ENCODE measurements at regions not wholly inside any gene's neighbourhood (a gene's known extent, or its start where the extent isn't known, plus 50 kb on each side); places are given as distances from the start of the nearest gene placed in this dataset.

DNA sequence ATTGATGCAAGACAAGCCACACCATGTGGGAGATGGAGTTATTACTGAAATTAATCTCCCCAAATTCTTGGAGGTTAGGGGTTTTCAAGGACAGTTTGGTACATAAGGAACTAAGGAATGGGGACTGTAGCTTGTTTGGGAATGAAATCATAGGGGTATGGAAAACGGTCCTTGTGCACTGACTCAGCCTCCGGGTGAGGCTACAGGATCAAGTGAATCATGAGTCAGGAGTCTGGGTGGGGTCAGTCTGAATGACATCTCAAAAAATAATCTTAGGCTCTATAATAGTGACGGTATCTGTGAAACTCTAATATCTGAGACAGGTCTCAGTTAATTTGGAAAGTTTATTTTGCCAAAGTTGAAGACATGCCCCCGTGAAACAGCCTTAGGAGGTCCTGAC, 128.5 kb upstream of the CYSLTR1 start:
- no peak for TF ChIP-seq EZH2 (IDR thresholded peaks at IDR 0.05; ENCODE audit: insufficient read depth, poor library complexity, severe bottlenecking)
- TF ChIP-seq EZH2phosphoT487 (IDR thresholded peaks at IDR 0.05; ENCODE audit: insufficient read depth, low read depth) = no peak

Data from GM23248 (cell line).